ENCODE measurements at regions not wholly inside any gene's neighbourhood (a gene's known extent, or its start where the extent isn't known, plus 50 kb on each side); places are given as distances from the start of the nearest gene placed in this dataset.

DNA sequence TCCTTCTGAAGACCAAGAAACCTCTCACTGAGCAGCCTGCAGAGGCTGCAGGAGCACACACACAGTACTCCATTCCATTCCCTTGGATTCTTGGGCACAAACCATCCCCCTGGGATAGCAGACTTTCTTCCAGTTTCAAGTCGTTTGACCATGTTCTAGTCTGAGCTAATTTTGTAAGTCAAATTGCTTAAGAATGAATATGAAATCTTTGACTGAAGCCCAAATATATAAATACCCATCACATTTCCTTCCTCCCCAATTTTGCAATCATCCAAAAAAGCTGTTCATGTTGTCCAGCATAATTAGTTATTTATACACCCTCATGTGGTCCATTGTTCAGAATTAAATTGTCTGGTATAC is 231.2 kb upstream of the TPRG1 start:
- in situ Hi-C loops (cut with HindIII; ENCODE audit: low sequenced_read_pairs), result no loop called here
- TF ChIP-seq, protein P1, sequence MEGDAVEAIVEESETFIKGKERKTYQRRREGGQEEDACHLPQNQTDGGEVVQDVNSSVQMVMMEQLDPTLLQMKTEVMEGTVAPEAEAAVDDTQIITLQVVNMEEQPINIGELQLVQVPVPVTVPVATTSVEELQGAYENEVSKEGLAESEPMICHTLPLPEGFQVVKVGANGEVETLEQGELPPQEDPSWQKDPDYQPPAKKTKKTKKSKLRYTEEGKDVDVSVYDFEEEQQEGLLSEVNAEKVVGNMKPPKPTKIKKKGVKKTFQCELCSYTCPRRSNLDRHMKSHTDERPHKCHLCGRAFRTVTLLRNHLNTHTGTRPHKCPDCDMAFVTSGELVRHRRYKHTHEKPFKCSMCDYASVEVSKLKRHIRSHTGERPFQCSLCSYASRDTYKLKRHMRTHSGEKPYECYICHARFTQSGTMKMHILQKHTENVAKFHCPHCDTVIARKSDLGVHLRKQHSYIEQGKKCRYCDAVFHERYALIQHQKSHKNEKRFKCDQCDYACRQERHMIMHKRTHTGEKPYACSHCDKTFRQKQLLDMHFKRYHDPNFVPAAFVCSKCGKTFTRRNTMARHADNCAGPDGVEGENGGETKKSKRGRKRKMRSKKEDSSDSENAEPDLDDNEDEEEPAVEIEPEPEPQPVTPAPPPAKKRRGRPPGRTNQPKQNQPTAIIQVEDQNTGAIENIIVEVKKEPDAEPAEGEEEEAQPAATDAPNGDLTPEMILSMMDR (IDR thresholded peaks at IDR 0.05; ENCODE audit: low read depth, low read length, missing control alignments), result no peak
- DNase-seq (ENCODE audit: low read depth), result no peak
- H3K4me3 ChIP-seq (ENCODE audit: low read depth, low read length), result no peak overlapping the region

DNA sequence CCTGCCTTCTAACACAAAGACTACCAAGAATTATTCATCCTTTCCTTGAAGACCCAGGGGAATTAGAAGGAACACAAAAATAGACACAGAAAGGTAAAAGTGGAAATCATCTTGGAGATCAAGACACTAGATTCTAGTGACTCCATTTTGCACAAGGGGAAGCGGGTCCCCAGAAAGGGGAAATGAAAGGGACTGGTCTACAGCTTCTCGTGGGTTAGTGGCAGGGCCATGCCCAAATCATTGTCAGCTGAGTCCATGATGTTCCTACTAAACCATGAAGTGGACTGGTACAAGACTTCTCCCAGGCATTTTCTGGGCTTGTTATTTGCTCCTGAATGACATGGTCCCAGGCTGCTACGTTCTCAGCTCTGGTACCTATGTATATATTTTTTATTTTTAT is 230.7 kb upstream of the TPRG1 start:
- no peak for DNase-seq (ENCODE audit: low read depth)
- in situ Hi-C loops (cut with HindIII; ENCODE audit: low sequenced_read_pairs), result no loop called here
- TF ChIP-seq, protein P1 (IDR thresholded peaks at IDR 0.05; ENCODE audit: low read depth, low read length, missing control alignments), result no peak
- H3K4me3 ChIP-seq (ENCODE audit: low read depth, low read length), result no peak overlapping the region

DNA sequence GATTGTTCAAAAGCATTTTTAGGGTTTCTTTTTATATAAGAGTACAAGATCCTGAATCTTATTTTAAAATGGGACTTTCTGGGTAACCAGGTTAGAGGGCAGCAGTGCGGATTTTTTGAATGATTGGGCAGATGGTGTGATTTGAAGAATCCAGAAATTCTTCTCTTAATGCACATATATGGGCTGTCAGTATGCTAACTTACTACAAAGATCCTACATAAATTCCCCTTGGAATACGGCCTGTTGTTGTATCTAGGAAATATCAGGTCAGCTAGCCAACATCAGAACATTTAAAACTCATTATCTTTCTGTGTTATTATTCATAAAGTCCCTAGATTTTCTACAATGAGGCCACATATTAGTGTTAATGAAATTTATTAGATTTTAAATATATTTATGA is 229.6 kb upstream of the TPRG1 start:
- in situ Hi-C loops (cut with HindIII; ENCODE audit: low sequenced_read_pairs), result no loop called here
- no peak for DNase-seq (ENCODE audit: low read depth)
- TF ChIP-seq, protein P1 (IDR thresholded peaks at IDR 0.05; ENCODE audit: low read depth, low read length, missing control alignments), result no peak
- no peak overlapping the region for H3K4me3 ChIP-seq (ENCODE audit: low read depth, low read length)

DNA sequence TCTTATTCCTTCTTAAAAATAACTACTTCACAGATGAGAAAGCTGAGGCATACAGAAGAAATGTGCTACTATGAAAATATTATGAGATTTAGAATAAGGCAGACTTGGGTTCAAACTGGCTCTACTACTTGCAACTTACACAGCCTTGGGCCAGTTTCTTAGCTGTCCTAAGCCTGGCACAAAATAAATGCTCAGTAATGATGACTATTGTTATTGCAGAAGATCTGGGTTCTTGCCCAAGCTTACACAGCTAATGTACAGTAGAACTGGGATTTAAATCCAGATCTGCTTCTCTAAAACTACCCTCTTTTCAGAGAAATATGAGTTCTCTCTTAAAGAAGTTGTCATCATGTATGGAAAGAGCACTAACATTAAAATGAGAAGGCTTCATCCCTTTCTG is 228.2 kb upstream of the TPRG1 start:
- TF ChIP-seq, protein P1 (IDR thresholded peaks at IDR 0.05; ENCODE audit: low read depth, low read length, missing control alignments), result no peak
- in situ Hi-C loops (cut with HindIII; ENCODE audit: low sequenced_read_pairs), result no loop called here
- no peak overlapping the region for H3K4me3 ChIP-seq (ENCODE audit: low read depth, low read length)
- DNase-seq (ENCODE audit: low read depth), result no peak

DNA sequence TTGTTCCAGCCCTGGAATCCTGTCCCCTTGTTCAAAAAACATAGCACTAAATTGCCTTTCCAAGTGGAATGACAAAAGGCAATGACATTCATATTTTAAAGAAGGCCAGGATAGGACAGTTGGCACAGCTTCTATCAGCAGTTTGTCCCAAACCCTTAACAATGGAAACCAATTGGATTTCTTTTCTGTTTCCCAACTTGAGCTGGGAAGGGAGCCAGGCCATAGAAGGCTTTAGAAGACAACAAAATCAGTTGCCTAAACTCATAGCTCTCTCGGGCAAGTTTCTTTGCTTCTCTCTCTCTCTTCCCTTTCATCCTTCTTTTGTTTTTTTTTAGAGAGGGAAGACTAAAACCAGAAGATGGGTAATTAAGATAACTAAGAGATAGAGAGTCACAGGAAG is 227.7 kb upstream of the TPRG1 start:
- TF ChIP-seq, protein P1 (IDR thresholded peaks at IDR 0.05; ENCODE audit: low read depth, low read length, missing control alignments), result no peak
- DNase-seq (ENCODE audit: low read depth), result no peak
- in situ Hi-C loops (cut with HindIII; ENCODE audit: low sequenced_read_pairs), result no loop called here

DNA sequence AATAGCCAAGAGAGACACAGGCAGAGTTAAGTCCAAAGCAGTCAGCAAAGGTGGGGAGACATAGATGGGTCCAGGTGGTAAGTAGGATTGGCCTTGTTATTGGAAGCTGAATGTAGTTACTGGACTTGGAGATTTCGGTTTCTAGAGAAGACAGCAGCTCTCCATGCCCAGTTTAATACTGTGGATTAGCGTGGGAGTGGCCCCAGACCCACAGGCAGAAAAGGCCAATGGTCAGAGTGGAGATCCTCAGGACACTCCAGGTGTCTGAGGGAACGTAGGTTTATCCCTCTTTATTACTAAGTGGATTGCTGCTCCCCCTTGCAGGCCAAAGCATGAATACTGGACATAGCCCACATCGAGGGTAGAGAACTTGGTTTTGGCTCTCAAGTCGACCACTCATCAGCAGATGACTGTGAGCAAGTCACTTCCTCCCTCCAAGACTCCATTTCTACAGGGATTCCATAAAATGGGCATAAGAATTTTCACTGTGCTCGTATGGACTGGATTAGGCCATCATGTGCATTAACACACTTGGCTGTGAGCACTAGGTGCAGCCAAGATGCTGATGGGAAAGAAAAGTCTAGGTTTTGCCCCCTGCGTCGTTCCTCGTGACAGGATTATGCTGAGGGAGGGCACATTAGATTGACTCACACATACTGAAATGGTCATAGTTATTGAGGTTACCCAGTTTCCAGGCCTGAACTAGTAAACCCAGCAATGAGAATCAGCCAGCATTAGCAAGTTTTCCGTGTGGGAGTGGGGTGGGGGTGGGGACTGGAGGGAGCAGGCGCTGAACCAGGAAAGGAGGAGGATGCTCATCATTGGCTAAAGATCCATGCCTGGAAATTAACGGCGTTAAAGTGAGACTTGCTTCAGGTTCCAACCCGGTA is 225.2 kb upstream of the TPRG1 start:
- in situ Hi-C loops (cut with HindIII; ENCODE audit: low sequenced_read_pairs), result no loop called here
- TF ChIP-seq, protein P1 (IDR thresholded peaks at IDR 0.05; ENCODE audit: low read depth, low read length, missing control alignments), result no peak
- H3K4me3 ChIP-seq (ENCODE audit: low read depth, low read length), result peak overlapping the region; percentile 33
- DNase-seq (ENCODE audit: low read depth), result no peak

More for the DNA sequence above, 227.7 kb upstream of the TPRG1 start:
- no peak overlapping the region for H3K4me3 ChIP-seq (ENCODE audit: low read depth, low read length)
